ENCODE measurements at regions not wholly inside any gene's neighbourhood (a gene's known extent, or its start where the extent isn't known, plus 50 kb on each side); places are given as distances from the start of the nearest gene placed in this dataset.

- TF ChIP-seq ZFX (IDR thresholded peaks at IDR 0.05) = no peak
- no peak for TF ChIP-seq CTCF (conservative IDR thresholded peaks at IDR 0.05)
- H3K27ac ChIP-seq = no peak overlapping the region
These were observed 350.0 kb downstream of the DEPDC1B start for GRCh38 chr5:60349891-60350415.

GRCh38 chr5:60346393-60346792, 353.6 kb downstream of the DEPDC1B start:
- no peak for TF ChIP-seq CTCF (conservative IDR thresholded peaks at IDR 0.05)
- TF ChIP-seq ZFX (IDR thresholded peaks at IDR 0.05) = no peak
- H3K27ac ChIP-seq = no peak overlapping the region

GRCh38 chr5:60343102-60343501, 356.9 kb downstream of the DEPDC1B start:
- no peak for TF ChIP-seq ZFX (IDR thresholded peaks at IDR 0.05)
- TF ChIP-seq CTCF (conservative IDR thresholded peaks at IDR 0.05) = no peak
- no peak overlapping the region for H3K27ac ChIP-seq

GRCh38 chr5:60340965-60341471, 358.9 kb downstream of the DEPDC1B start:
- H3K27ac ChIP-seq = no peak overlapping the region
- TF ChIP-seq CTCF (conservative IDR thresholded peaks at IDR 0.05) (no peak), ZFX (IDR thresholded peaks at IDR 0.05) (no peak)

GRCh38 chr5:60340326-60340725, 359.6 kb downstream of the DEPDC1B start:
- TF ChIP-seq CTCF (conservative IDR thresholded peaks at IDR 0.05) = no peak
- TF ChIP-seq ZFX (IDR thresholded peaks at IDR 0.05) = no peak
- H3K27ac ChIP-seq = no peak overlapping the region

- TF ChIP-seq ZFX (IDR thresholded peaks at IDR 0.05) = no peak
- no peak for TF ChIP-seq CTCF (conservative IDR thresholded peaks at IDR 0.05)
- H3K27ac ChIP-seq = no peak overlapping the region
These were observed 360.2 kb downstream of the DEPDC1B start for GRCh38 chr5:60339691-60340201.

- no peak overlapping the region for H3K27ac ChIP-seq
- TF ChIP-seq ZFX (IDR thresholded peaks at IDR 0.05) (no peak), CTCF (conservative IDR thresholded peaks at IDR 0.05) (no peak)
These were observed 361.1 kb downstream of the DEPDC1B start for GRCh38 chr5:60338846-60339245.

All from C4-2B (cell line).